Activated naive CD8-positive, alpha-beta T cell treated with anti-CD3 and anti-CD28 coated beads, Interleukin-2, amount 10 ng/mL, durations not matched to agents 7 days and 5 days (primary cell): ENCODE measurements at regions not wholly inside any gene's neighbourhood (a gene's known extent, or its start where the extent isn't known, plus 50 kb on each side); places are given as distances from the start of the nearest gene placed in this dataset.
"Not testable (repeated sequence)": the region's sequence is repeated elsewhere in the genome, so short reads cannot be mapped to it uniquely, and the experiment has no call there.

Experiments
- ATAC-seq: fragments of 150-1000 bp; cut with Tn5 transposase; one replicate; pipeline ENCODE4 v1.10.0; 2021; ENCODE audit warnings: low read depth, moderate library complexity
- POLR2A ChIA-PET: fragments of 350-600 bp; sonication (Branson Sonifier 250); formaldehyde crosslinking; loops from one replicate; lab custom pipeline; 2021; ENCODE audit warnings: antibody characterized with exemption; lab: Charles Lee
- DNase-seq: peaks from one replicate; pipeline ENCODE4 v3.0.0; 2021
- H3K27ac Mint-ChIP-seq: one replicate; pipeline ENCODE4 v1.8.0; 2022; ENCODE audit warnings: mild to moderate bottlenecking, mixed read lengths
- H3K27me3 Mint-ChIP-seq: one replicate; pipeline ENCODE4 v1.8.0; 2022; ENCODE audit warnings: mild to moderate bottlenecking, moderate library complexity, mixed read lengths
- H3K36me3 Mint-ChIP-seq: one replicate; pipeline ENCODE4 v1.8.0; 2021; ENCODE audit warnings: mild to moderate bottlenecking, mixed read lengths
- H3K4me1 Mint-ChIP-seq: one replicate; pipeline ENCODE4 v1.8.0; 2021; ENCODE audit warnings: mixed read lengths
- H3K4me3 Mint-ChIP-seq: one replicate; pipeline ENCODE4 v1.8.0; 2022; ENCODE audit warnings: mild to moderate bottlenecking, moderate library complexity, mixed read lengths
- H3K9me3 Mint-ChIP-seq: one replicate; pipeline ENCODE4 v1.8.0; 2021; ENCODE audit warnings: mixed read lengths

DNA sequence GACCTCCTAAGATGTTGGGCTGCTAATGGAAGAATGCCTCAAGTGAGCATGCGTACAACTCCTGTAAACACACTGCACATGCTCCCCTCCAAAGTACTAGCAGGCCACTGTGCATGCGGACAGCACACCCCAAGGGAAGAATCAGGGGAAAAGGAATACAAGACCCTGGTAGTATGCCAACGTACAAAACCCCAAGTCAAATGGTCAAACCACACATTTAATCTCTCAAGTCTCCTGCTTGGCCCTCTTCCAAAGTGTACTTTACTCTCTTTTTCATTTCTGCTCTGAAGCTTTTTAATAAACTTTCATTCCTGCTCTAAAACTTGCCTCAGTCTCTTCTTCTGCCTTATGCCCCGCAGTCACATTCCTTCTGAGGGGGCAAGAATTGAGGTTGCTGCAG is 466.4 kb downstream of the DMRTA1 start:
- no peaks in the 10 kb centered on the region for H3K4me1 Mint-ChIP-seq
- no peaks in the 10 kb centered on the region for H3K9me3 Mint-ChIP-seq
- no peaks in the 10 kb centered on the region for H3K27me3 Mint-ChIP-seq
- no peaks in the 10 kb centered on the region for H3K36me3 Mint-ChIP-seq
- no peak for ATAC-seq
- H3K4me3 Mint-ChIP-seq: no peak overlapping the region
- POLR2A ChIA-PET: no interaction called here
- H3K27ac Mint-ChIP-seq: no peak overlapping the region
- no peak for DNase-seq

DNA sequence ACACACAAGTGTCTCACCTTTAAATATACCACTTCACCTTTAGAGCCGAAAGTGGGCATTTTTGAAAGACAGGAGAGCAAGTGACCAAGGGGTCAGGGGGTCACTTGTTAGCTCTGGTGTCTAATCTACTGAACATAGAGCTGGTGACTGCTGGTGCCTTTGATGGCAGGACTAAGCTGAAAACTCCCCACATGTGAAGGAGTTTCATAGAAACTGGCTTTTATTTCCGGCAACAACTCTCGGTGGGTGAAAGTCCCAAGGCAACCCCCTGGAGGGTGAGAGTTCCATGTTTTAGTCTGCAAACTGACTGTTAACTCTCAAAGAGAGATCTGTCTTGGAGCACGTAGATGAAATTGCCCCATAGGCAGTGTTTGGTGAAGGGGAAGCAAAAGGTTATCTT is 466.9 kb downstream of the DMRTA1 start:
- H3K36me3 Mint-ChIP-seq: no peaks in the 10 kb centered on the region
- DNase-seq (no peak), ATAC-seq (no peak)
- no peaks in the 10 kb centered on the region for H3K27me3 Mint-ChIP-seq
- no peaks in the 10 kb centered on the region for H3K4me1 Mint-ChIP-seq
- H3K4me3 Mint-ChIP-seq: no peak overlapping the region
- no peaks in the 10 kb centered on the region for H3K9me3 Mint-ChIP-seq
- POLR2A ChIA-PET: no interaction called here
- no peak overlapping the region for H3K27ac Mint-ChIP-seq

DNA sequence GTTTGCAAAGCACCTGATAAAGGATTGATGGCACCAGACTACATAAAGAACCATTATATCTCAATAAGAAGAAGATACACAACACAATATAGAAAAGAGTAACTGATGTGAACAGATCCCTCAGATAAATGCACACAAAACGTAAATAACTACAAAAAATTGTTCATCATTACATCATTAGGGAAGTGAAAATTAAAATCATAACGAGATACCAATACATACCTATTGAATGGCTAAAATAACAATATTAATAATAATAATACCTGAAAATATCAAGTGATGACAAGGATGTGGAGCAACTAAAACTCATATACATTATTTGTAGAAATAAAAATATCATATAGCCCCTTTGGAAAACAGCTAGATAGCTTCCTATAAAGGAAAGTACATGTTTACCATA is 469.5 kb downstream of the DMRTA1 start:
- no peaks in the 10 kb centered on the region for H3K36me3 Mint-ChIP-seq
- POLR2A ChIA-PET: no interaction called here
- H3K4me3 Mint-ChIP-seq: no peak overlapping the region

GRCh38 chr9:22919423-22919822 is 472.8 kb downstream of the DMRTA1 start:
- DNase-seq (no peak), ATAC-seq (no peak)
- Mint-ChIP-seq H3K27me3 (no peaks in the 10 kb centered on the region), H3K9me3 (peaks cover 3% of the 10 kb centered on the region), H3K4me3 (no peak overlapping the region), H3K36me3 (no peaks in the 10 kb centered on the region), H3K4me1 (no peaks in the 10 kb centered on the region), H3K27ac (no peak overlapping the region)
- POLR2A ChIA-PET: no interaction called here

More for the DNA sequence above, 469.5 kb downstream of the DMRTA1 start:
- no peak overlapping the region for H3K27ac Mint-ChIP-seq
- no peaks in the 10 kb centered on the region for H3K27me3 Mint-ChIP-seq
- no peak for DNase-seq
- H3K9me3 Mint-ChIP-seq: no peaks in the 10 kb centered on the region
- no peaks in the 10 kb centered on the region for H3K4me1 Mint-ChIP-seq
- ATAC-seq: no peak

DNA sequence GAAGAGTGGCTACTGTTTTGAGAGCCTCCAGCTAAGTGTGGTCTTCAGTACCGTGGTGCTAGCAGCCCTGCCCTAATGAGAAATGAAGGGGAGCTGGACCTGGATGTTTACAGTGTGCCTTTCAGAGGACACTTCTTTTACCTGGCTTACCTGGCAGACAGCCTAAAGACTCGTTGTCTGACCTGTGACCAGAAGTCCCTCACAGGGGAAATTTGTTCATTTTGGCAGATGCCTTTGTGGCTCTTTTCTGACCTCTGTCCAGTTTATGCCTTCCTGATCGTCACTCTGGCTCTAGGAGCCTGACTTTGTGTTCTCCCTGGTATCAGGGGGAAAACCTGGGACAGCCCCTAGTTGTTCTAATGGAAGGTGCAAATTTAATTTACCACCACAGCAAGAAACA is 475.1 kb downstream of the DMRTA1 start:
- peaks cover 3% of the 10 kb centered on the region for H3K9me3 Mint-ChIP-seq
- no peaks in the 10 kb centered on the region for H3K36me3 Mint-ChIP-seq
- ATAC-seq (no peak), DNase-seq (no peak)
- POLR2A ChIA-PET: no interaction called here
- no peak overlapping the region for H3K4me3 Mint-ChIP-seq
- no peak overlapping the region for H3K27ac Mint-ChIP-seq
- no peaks in the 10 kb centered on the region for H3K27me3 Mint-ChIP-seq
- H3K4me1 Mint-ChIP-seq: no peaks in the 10 kb centered on the region

DNA sequence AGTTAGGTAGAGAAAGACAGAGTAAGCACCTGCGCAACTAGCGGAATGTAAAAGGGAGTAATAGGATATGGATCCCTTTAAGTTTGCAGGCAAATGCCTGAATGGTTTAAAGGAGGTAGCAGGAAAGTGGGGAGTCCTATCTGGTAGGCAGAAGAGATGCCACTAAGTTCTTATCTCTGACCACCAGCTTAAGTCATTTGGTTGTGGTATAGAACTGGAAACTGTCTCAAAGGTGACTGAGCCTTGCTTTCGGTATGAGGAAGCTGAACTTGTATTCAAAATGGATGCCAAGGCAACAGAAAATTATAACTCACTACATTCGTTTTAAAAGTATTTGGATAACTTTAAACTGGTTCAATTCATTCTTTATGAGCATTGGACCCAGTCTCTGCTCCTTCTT is 475.6 kb downstream of the DMRTA1 start:
- POLR2A ChIA-PET: no interaction called here

DNA sequence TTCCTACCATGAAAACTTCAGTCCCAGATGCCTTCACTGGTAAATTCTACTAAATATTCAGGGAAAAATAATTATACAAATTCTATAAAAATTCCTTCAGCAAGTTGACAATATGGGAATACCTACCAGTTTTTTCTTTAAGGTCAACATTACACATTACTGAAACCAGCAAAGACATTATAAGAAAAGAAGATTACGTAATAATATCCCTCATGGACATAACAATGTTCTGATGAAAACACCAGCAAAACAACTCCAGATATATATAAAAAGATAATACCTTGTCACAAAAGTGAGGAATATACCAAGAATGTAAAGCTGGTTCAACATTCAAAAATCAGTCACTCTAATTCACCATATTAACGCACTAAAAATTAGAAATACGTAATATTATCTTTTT is 507.9 kb downstream of the DMRTA1 start:
- Mint-ChIP-seq H3K4me3 (no peak overlapping the region), H3K27me3 (no peaks in the 10 kb centered on the region), H3K36me3 (no peaks in the 10 kb centered on the region), H3K9me3 (peaks cover 4% of the 10 kb centered on the region), H3K4me1 (no peaks in the 10 kb centered on the region), H3K27ac (no peak overlapping the region)
- DNase-seq (no peak), ATAC-seq (no peak)
- POLR2A ChIA-PET: no interaction called here

More for the DNA sequence above, 475.6 kb downstream of the DMRTA1 start:
- ATAC-seq (no peak), DNase-seq (no peak)
- Mint-ChIP-seq H3K4me3 (no peak overlapping the region), H3K27me3 (no peaks in the 10 kb centered on the region), H3K36me3 (no peaks in the 10 kb centered on the region), H3K27ac (no peak overlapping the region), H3K4me1 (no peaks in the 10 kb centered on the region), H3K9me3 (peaks cover 3% of the 10 kb centered on the region)

- no peaks in the 10 kb centered on the region for H3K27me3 Mint-ChIP-seq
- no peak for DNase-seq
- no peaks in the 10 kb centered on the region for H3K36me3 Mint-ChIP-seq
- ATAC-seq: no peak
- POLR2A ChIA-PET: no interaction called here
- H3K4me1 Mint-ChIP-seq: no peaks in the 10 kb centered on the region
- H3K27ac Mint-ChIP-seq: no peak overlapping the region
- H3K4me3 Mint-ChIP-seq: no peak overlapping the region
- H3K9me3 Mint-ChIP-seq: peaks cover 4% of the 10 kb centered on the region
Measured at GRCh38 chr9:22954964-22955363, 508.3 kb downstream of the DMRTA1 start.

GRCh38 chr9:22969350-22969979 is 522.8 kb downstream of the DMRTA1 start:
- Mint-ChIP-seq H3K36me3 (no peaks in the 10 kb centered on the region), H3K27me3 (no peaks in the 10 kb centered on the region), H3K4me1 (no peaks in the 10 kb centered on the region), H3K4me3 (no peak overlapping the region), H3K9me3 (no peaks in the 10 kb centered on the region), H3K27ac (no peak overlapping the region)
- POLR2A ChIA-PET: no interaction called here
- ATAC-seq (no peak), DNase-seq (no peak)

DNA sequence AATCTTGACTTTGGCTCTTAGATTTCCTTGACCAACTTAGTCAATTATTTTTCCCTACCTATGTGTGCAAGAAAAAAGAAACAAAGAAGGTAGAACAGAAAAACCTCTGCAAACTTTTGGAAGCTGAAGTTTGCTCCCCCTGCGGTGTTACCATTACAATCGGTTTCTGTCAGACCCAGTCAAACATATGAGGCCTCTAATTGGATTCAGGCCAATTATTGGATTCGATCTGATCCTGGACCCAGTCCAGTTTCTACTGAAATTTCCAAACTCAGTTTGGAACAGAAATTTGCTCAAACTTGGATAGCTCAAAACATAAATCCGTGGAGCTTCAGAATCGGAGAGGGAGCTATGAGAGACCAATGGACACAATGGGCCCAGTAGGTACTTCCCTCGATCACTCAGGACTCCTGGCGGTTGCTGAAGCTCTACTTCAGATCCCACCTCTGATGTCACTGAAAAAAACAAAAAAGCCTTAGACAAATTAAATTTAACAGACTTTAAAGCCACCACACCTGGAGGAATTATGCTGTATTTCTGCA is 523.9 kb downstream of the DMRTA1 start:
- Mint-ChIP-seq H3K36me3 (no peaks in the 10 kb centered on the region), H3K27ac (no peak overlapping the region), H3K9me3 (peaks cover 1% of the 10 kb centered on the region), H3K27me3 (no peaks in the 10 kb centered on the region), H3K4me3 (no peak overlapping the region), H3K4me1 (no peaks in the 10 kb centered on the region)
- DNase-seq (no peak), ATAC-seq (no peak)
- POLR2A ChIA-PET: no interaction called here

DNA sequence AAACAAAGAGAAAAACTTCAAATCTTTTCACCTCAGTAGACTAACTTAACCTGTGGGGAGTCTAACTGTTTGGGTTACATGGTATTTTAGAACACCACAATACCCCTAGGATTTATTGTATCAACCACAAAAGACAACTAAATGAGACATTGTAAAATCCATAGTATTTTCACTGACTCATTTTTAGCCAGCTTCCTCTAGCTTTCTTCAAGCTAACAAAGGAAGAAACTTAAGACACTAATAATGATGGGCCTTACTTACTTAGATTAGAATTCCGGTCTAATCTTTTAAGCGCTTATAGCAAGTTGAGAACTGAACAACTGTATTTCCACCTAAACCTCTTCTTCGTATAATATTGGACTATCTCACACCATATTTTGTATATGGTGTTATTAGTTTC is 529.3 kb downstream of the DMRTA1 start:
- Mint-ChIP-seq H3K27me3 (no peaks in the 10 kb centered on the region), H3K4me1 (no peaks in the 10 kb centered on the region), H3K36me3 (no peaks in the 10 kb centered on the region), H3K9me3 (peaks cover 1% of the 10 kb centered on the region), H3K27ac (no peak overlapping the region), H3K4me3 (no peak overlapping the region)
- ATAC-seq (no peak), DNase-seq (no peak)
- POLR2A ChIA-PET: no interaction called here

DNA sequence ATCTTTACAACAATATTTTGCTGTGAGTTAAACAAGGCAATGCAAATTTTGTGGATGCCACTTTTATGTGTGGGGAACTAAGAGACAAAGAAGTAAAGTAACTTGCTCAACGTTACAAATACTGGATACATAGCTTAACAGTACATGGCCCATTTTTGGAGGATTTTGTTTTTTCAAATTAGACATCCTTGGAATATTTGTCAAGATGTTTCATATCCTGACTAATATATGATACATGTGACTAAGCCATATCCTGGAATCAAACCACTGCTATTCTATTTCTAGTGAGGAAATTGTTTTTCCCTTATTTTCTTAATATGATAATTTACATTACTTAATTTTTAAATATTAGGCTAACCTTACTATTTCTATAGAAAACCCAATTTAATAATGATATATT is 529.8 kb downstream of the DMRTA1 start:
- POLR2A ChIA-PET: no interaction called here
- Mint-ChIP-seq H3K36me3 (no peaks in the 10 kb centered on the region), H3K4me1 (no peaks in the 10 kb centered on the region), H3K9me3 (peaks cover 1% of the 10 kb centered on the region), H3K27me3 (no peaks in the 10 kb centered on the region), H3K27ac (no peak overlapping the region), H3K4me3 (no peak overlapping the region)
- ATAC-seq (no peak), DNase-seq (no peak)

GRCh38 chr9:22980429-22980828 is 533.8 kb downstream of the DMRTA1 start:
- not testable (repeated sequence) for H3K9me3 Mint-ChIP-seq, H3K27ac Mint-ChIP-seq

GRCh38 chr9:22986556-22986955 is 539.9 kb downstream of the DMRTA1 start:
- no peak overlapping the region for H3K27ac Mint-ChIP-seq
- ATAC-seq: no peak
- POLR2A ChIA-PET: no interaction called here

More at GRCh38 chr9:22980429-22980828, 533.8 kb downstream of the DMRTA1 start:
- H3K36me3 Mint-ChIP-seq, POLR2A ChIA-PET, H3K4me1 Mint-ChIP-seq, H3K4me3 Mint-ChIP-seq, ATAC-seq, DNase-seq, H3K27me3 Mint-ChIP-seq: not testable (repeated sequence)

More at GRCh38 chr9:22986556-22986955, 539.9 kb downstream of the DMRTA1 start:
- Mint-ChIP-seq H3K9me3 (peaks cover 1% of the 10 kb centered on the region), H3K27me3 (no peaks in the 10 kb centered on the region), H3K4me1 (no peaks in the 10 kb centered on the region), H3K36me3 (no peaks in the 10 kb centered on the region), H3K4me3 (no peak overlapping the region)
- no peak for DNase-seq
